ENCODE measurements at regions not wholly inside any gene's neighbourhood (a gene's known extent, or its start where the extent isn't known, plus 50 kb on each side); places are given as distances from the start of the nearest gene placed in this dataset.
A peak's percentile ranks its signal among the peaks of the same experiment; 100 is the strongest.
"Not testable (repeated sequence)": the region's sequence is repeated elsewhere in the genome, so short reads cannot be mapped to it uniquely, and the experiment has no call there.

- H3K4me3 ChIP-seq (ENCODE audit: control insufficient read depth, low read depth, low read length) = no peak overlapping the region
- DNase-seq (ENCODE audit: low read depth) = peak; percentile 87
- no peak for TF ChIP-seq CTCF (conservative IDR thresholded peaks at IDR 0.05; ENCODE audit: control insufficient read depth, insufficient read depth, low read depth, low read length)
Observed at GRCh38 chr12:78359520-78359919, 505.1 kb upstream of the SYT1 start.

- no peak overlapping the region for H3K4me3 ChIP-seq (ENCODE audit: control insufficient read depth, low read depth, low read length)
- no peak for TF ChIP-seq CTCF (conservative IDR thresholded peaks at IDR 0.05; ENCODE audit: control insufficient read depth, insufficient read depth, low read depth, low read length)
- DNase-seq (ENCODE audit: low read depth) = no peak
Observed at GRCh38 chr12:78361683-78362082, 502.9 kb upstream of the SYT1 start.

- no peak overlapping the region for H3K4me3 ChIP-seq (ENCODE audit: control insufficient read depth, low read depth, low read length)
- no peak for TF ChIP-seq CTCF (conservative IDR thresholded peaks at IDR 0.05; ENCODE audit: control insufficient read depth, insufficient read depth, low read depth, low read length)
- DNase-seq (ENCODE audit: low read depth) = no peak
Observed at GRCh38 chr12:78371284-78371683, 493.3 kb upstream of the SYT1 start.

- DNase-seq (ENCODE audit: low read depth) = no peak
- no peak overlapping the region for H3K4me3 ChIP-seq (ENCODE audit: control insufficient read depth, low read depth, low read length)
Observed at GRCh38 chr12:78375461-78375860, 489.1 kb upstream of the SYT1 start.

GRCh38 chr12:78376257-78376656 lies 488.3 kb upstream of the SYT1 start:
- DNase-seq (ENCODE audit: low read depth) = peak; percentile 2
- TF ChIP-seq CTCF (conservative IDR thresholded peaks at IDR 0.05; ENCODE audit: control insufficient read depth, insufficient read depth, low read depth, low read length) = no peak
- no peak overlapping the region for H3K4me3 ChIP-seq (ENCODE audit: control insufficient read depth, low read depth, low read length)

More at GRCh38 chr12:78375461-78375860, 489.1 kb upstream of the SYT1 start:
- no peak for TF ChIP-seq CTCF (conservative IDR thresholded peaks at IDR 0.05; ENCODE audit: control insufficient read depth, insufficient read depth, low read depth, low read length)

GRCh38 chr12:78379065-78379464 lies 485.5 kb upstream of the SYT1 start:
- not testable (repeated sequence) for DNase-seq (ENCODE audit: low read depth); H3K4me3 ChIP-seq (ENCODE audit: control insufficient read depth, low read depth, low read length)

- no peak for DNase-seq (ENCODE audit: low read depth)
- TF ChIP-seq CTCF (conservative IDR thresholded peaks at IDR 0.05; ENCODE audit: control insufficient read depth, insufficient read depth, low read depth, low read length) = no peak
- H3K4me3 ChIP-seq (ENCODE audit: control insufficient read depth, low read depth, low read length) = no peak overlapping the region
Observed at GRCh38 chr12:78383414-78383813, 481.2 kb upstream of the SYT1 start.
